ENCODE measurements at regions not wholly inside any gene's neighbourhood (a gene's known extent, or its start where the extent isn't known, plus 50 kb on each side); places are given as distances from the start of the nearest gene placed in this dataset.

GRCh38 chr3:157586293-157586692, 83.1 kb upstream of the VEPH1 start:
- H3K27ac ChIP-seq (ENCODE audit: extremely low read depth, low read depth, low read length), result no peak overlapping the region
- POLR2A ChIA-PET, result no interaction called here
- TF ChIP-seq SPI1 (IDR thresholded peaks at IDR 0.05; ENCODE audit: borderline replicate concordance, low read depth, low read length) (peak; percentile 89), REST (IDR thresholded peaks at IDR 0.05; ENCODE audit: borderline replicate concordance) (no peak), REST (CRISPR knock-in tag; IDR thresholded peaks at IDR 0.05; ENCODE audit: low read depth) (no peak)
- no peak overlapping the region for H2AFZ ChIP-seq (ENCODE audit: low read depth, low read length)
- H3K4me2 ChIP-seq (ENCODE audit: insufficient read depth, low read length), result no peak overlapping the region
- CTCF ChIA-PET (ENCODE audit: low intra/inter-chr PET ratio), result no interaction called here
- no peak overlapping the region for H3K4me3 ChIP-seq
- in situ Hi-C loops (cut with MboI), result no loop called here
- FAIRE-seq (no peak), DNase-seq (ENCODE audit: extremely low read depth in 1 of 4, low spot score in 3 of 4) (no peak), ATAC-seq (no peak)
- H3K9me1 ChIP-seq (ENCODE audit: control insufficient read depth, insufficient read depth, low read length), result no peaks in the 10 kb centered on the region
- intact Hi-C loops (cut with micrococcal nuclease), result no loop called here
- H3K27me3 ChIP-seq (ENCODE audit: control insufficient read depth in 2 of 2, insufficient read depth in 2 of 2, low read length in 2 of 2), result no peaks in the 10 kb centered on the region
- H3K79me2 ChIP-seq (ENCODE audit: control insufficient read depth, insufficient read depth, low read length), result no peaks in the 10 kb centered on the region
- H3K4me1 ChIP-seq (replicated peaks in 1 of 2; ENCODE audit: control insufficient read depth in 2 of 2, insufficient read depth in 2 of 2, low read length in 2 of 2), result peaks cover 0 to 6% of the 10 kb centered on the region in 2 experiments; a peak in 3 of 5 replicates
- no peaks in the 10 kb centered on the region for H3K36me3 ChIP-seq (ENCODE audit: control insufficient read depth, insufficient read depth, low read length)
- no peaks in the 10 kb centered on the region for H4K20me1 ChIP-seq (replicated peaks; ENCODE audit: control insufficient read depth, insufficient read depth, low read length)
- WGBS (ENCODE audit: insufficient coverage, low coverage, missing lambda C conversion rate), result 25% methylated on average over 5 of the region's 5 CpGs
- H3K9ac ChIP-seq (ENCODE audit: insufficient read depth in 1 of 2, low read depth in 2 of 2, low read length in 2 of 2), result no peak overlapping the region
- no peaks in the 10 kb centered on the region for H3K9me3 ChIP-seq (replicated peaks; ENCODE audit: control insufficient read depth, insufficient read depth, low read depth, low read length)
- no TSS peak for BruUV-seq (replicated peaks)
